Cardiac septum (tissue), 1 donor: ENCODE measurements at regions not wholly inside any gene's neighbourhood (a gene's known extent, or its start where the extent isn't known, plus 50 kb on each side); places are given as distances from the start of the nearest gene placed in this dataset.

Experiments used
- DNase-seq: peaks from one replicate; pipeline ENCODE4 v3.0.0-alpha.2; 2020; ENCODE audit warnings: low spot score
- intact Hi-C: fragments of 100-400 bp; cut with DNase I; formaldehyde crosslinking; loops from one replicate; pipeline ENCODE4 v1.14.0; 2022
- donor health status: DM: no; HTN: no; CAD: no.

GRCh38 chr6:167643223-167643622 lies 183.5 kb upstream of the AFDN start:
- no peak for DNase-seq
- intact Hi-C loops: no loop called here

- no peak for DNase-seq
- intact Hi-C loops: no loop called here
These were observed 183.0 kb upstream of the AFDN start for GRCh38 chr6:167643716-167644115.

GRCh38 chr6:167644412-167645132 lies 182.1 kb upstream of the AFDN start:
- intact Hi-C loops: no loop called here
- no peak for DNase-seq

GRCh38 chr6:167645368-167645767 lies 181.3 kb upstream of the AFDN start:
- no peak for DNase-seq
- intact Hi-C loops: no loop called here

- intact Hi-C loops: no loop called here
- DNase-seq: no peak
These were observed 179.4 kb upstream of the AFDN start for GRCh38 chr6:167647306-167647705.

- DNase-seq: no peak
- intact Hi-C loops: no loop called here
These were observed 178.8 kb upstream of the AFDN start for GRCh38 chr6:167647737-167648470.

- intact Hi-C loops: no loop called here
- DNase-seq: no peak
These were observed 178.0 kb upstream of the AFDN start for GRCh38 chr6:167648501-167649278.

- intact Hi-C loops: no loop called here
- DNase-seq: no peak
These were observed 177.2 kb upstream of the AFDN start for GRCh38 chr6:167649476-167649875.

- no peak for DNase-seq
- intact Hi-C loops: no loop called here
These were observed 175.9 kb upstream of the AFDN start for GRCh38 chr6:167650730-167651317.

- intact Hi-C loops: no loop called here
- no peak for DNase-seq
These were observed 175.2 kb upstream of the AFDN start for GRCh38 chr6:167651318-167652041.

GRCh38 chr6:167652042-167652700 lies 174.5 kb upstream of the AFDN start:
- no peak for DNase-seq

GRCh38 chr6:167652701-167653095 lies 174.0 kb upstream of the AFDN start:
- no peak for DNase-seq
- intact Hi-C loops: no loop called here

More at GRCh38 chr6:167652042-167652700, 174.5 kb upstream of the AFDN start:
- intact Hi-C loops: no loop called here

- intact Hi-C loops: no loop called here
- no peak for DNase-seq
These were observed 173.2 kb upstream of the AFDN start for GRCh38 chr6:167653561-167653960.

- no peak for DNase-seq
- intact Hi-C loops: no loop called here
These were observed 172.3 kb upstream of the AFDN start for GRCh38 chr6:167654389-167654788.

- DNase-seq: no peak
- intact Hi-C loops: no loop called here
These were observed 171.4 kb upstream of the AFDN start for GRCh38 chr6:167655174-167655821.

GRCh38 chr6:167658106-167658505 lies 168.6 kb upstream of the AFDN start:
- no peak for DNase-seq
- intact Hi-C loops: no loop called here

- intact Hi-C loops: no loop called here
These were observed 167.7 kb upstream of the AFDN start for GRCh38 chr6:167659046-167659445.

GRCh38 chr6:167660424-167660823 lies 166.3 kb upstream of the AFDN start:
- intact Hi-C loops: no loop called here
- DNase-seq: no peak

More at GRCh38 chr6:167659046-167659445, 167.7 kb upstream of the AFDN start:
- no peak for DNase-seq
